Hematopoietic multipotent progenitor cell treated with erythropoietin and hydrocortisone succinate and interleukin-3 and kit ligand, for 17 days (in vitro differentiated cells): ENCODE measurements at regions not wholly inside any gene's neighbourhood (a gene's known extent, or its start where the extent isn't known, plus 50 kb on each side); places are given as distances from the start of the nearest gene placed in this dataset.

Experiments used
- DNase-seq: peaks from one replicate; pipeline ENCODE4 v3.0.0-alpha.2; 2015; ENCODE audit warnings: low spot score

DNA sequence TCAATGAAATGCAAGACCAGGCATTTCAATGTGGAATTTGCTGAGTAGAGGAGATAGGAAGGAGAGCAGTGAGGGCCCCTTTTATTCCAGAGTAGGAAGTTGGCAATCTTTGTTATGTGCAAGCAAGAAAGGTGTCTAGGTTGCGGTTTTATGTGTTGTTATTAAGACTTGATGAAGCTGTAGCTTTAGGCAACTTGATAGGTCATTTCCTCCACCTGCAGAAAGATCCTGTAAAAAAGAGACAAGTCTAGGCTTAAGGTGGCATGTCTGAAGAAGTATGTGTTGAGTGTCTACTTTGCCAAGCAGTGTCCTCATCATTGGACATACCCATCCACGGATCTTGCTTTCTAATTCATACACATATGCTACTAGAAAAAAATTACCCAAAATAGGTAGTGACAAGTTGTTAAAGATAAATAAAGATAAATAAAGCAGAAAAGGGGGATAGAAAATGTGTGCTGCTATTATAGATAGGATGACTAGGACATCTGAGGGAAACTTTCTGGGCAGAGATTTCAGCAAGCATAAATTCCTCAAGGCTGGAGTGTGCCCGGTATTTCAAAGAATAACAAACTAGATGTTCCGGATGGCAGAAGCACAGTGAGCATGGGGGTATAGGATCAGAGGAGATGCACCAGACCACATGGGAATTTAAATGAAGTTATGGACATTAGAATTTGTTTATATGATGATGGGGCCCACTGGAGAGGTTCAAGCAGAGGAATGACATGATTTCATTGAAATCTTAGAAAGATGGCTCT is 335.0 kb downstream of the TGFB2 start:
- DNase-seq = no peak

GRCh38 chr1:218683242-218683641 is 338.1 kb downstream of the TGFB2 start:
- no peak for DNase-seq

DNA sequence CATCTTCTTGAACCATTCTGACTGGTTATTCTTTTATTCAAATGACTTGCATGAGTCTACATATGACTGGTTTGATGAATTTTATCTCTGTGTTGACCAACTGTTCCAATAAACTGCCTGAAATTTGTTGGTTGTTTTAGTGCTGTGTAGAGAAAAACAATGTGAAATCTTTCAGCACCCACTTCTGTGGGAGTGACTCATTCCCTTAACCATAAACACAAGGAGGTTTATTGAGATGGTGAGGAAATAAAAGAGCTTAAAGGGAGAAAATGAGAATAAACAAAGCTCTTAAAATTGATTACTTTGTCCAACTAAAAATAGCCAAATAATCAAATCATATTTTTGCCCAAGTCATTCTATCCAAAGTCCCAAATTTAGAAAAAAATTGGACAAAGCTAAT is 341.1 kb downstream of the TGFB2 start:
- DNase-seq = no peak

DNA sequence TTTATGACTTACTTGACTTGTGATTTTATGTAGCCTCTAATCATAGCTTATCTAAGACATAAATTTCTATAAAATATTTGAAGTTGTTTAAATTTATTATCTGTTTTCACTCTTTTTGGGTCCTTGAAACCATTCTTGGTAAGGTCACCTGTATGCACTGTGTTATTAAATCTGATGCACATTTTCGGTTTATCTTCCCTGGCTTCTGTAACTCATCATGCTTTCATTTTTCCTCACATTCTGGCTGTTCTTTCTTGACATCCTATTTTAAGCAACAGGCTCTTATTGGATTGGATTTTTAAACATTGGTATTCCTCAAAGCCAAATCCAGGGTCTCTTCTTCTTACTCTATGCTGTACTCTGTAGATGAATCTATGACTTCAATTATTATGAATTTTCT is 341.6 kb downstream of the TGFB2 start:
- no peak for DNase-seq

GRCh38 chr1:218692808-218693207 is 347.7 kb downstream of the TGFB2 start:
- DNase-seq = no peak

DNA sequence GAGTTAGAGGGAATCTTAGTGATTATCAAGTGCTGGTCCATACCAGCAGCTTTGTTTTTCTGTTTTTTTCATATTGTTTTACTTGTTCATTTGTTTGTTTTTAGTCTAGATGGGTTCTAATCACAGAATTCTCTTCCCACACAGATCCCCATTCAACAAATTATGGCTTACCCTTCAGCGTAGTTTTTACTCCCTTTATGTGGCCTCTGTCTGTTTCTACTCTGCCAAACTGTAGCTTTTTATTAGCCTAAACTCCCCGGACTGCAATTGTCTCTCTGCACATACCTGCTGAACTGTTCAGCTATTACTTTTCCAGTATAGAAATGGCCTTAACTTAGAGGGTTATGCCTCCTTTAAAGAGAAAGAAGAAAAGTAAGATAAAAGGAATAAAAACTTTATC is 348.5 kb downstream of the TGFB2 start:
- DNase-seq = no peak

- no peak for DNase-seq
Measured at GRCh38 chr1:218694085-218694484, 348.9 kb downstream of the TGFB2 start.

GRCh38 chr1:218694636-218695035 is 349.5 kb downstream of the TGFB2 start:
- DNase-seq = no peak

DNA sequence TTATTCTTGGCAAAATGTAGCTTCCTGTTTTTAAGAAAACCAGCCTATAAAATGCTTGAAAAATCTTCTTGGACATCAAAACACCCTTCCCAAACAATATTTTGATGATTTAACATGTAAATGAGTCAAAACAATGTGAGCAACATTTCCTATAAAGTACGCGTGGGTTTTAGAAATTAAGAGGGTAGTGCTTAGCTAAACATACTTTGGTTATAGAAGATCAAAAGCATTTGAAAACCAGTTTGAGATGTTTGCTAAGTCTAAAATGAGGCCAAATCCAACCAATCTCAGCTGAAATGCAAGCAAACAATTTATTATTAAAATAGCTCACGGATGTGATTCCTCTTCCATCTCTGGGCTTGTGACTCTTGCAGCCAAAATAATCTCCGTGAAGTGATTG is 350.4 kb downstream of the TGFB2 start:
- no peak for DNase-seq

DNA sequence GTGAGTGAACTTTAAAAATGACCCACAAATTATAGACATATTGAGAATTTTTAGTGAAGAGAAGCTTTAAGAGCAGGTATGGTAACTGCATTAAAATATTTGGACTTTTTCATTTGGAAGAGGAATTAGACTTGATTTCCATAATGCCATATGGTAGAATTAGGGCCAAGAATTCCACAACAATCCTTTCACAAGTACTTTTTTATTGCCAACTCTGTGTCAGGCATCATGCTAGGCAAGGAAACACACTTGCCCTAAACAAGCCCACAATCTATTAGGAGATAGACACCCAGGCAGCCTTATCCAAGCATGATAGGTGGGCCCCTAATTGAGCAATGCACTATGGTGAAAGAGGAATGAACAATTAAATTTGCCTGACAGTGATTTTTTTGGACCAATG is 353.0 kb downstream of the TGFB2 start:
- DNase-seq = no peak

DNA sequence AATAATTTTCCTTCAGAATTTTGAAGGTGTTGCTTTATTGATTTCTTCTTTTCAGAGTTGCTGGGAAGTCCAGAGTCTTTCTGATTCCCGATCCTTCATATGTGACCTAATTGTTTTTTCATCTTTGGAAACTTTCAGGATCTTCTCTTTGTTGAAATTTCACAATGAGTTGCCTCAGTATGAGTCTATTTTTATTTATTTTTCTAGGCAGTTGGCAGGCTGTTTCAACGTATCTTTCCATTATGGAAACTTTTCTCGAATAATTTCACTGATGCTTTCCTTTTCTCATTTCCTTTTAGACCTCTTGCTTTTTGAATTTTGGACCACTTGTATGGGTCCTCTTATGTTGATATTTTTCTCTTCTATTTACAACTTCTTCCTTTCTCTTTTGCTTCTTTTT is 354.3 kb downstream of the TGFB2 start:
- DNase-seq = no peak

DNA sequence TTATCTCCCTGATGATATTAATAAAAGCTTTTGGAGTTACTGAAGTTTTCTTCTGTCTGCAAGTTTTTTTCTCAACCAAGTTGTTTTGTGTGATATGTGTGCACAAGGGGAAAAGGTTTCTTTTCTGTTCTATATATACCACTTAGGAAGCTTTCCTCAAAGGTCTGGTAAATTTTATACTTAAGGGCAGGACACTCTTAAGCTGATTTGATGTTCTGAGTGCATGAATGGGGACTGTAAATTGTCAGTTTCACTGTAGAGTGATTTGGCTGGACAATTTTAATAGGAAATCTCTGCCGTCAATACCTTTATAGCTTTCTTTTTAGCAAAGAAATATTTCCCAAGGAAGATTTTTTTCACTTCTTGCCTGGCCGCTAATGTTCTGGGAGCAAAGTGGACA is 354.7 kb downstream of the TGFB2 start:
- no peak for DNase-seq

DNA sequence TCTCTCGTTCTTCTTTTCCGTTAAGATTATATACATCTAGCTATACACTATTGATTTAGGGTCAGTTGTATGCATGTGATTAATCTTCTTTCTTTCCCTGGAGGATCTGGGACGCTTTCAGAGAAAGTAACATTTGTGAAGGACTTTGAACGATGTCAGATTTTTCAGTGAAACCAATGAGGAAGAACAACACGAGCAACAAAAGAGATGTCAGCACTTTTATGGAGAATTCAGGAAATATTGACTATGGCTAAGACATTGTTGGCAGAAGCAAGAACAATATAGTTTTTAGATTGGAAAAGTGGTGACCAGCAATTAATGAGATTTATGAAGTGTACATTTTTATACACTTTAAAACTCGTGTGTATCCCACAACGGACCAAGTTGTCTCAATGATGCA is 355.5 kb downstream of the TGFB2 start:
- no peak for DNase-seq

GRCh38 chr1:218701131-218701530 is 356.0 kb downstream of the TGFB2 start:
- no peak for DNase-seq

DNA sequence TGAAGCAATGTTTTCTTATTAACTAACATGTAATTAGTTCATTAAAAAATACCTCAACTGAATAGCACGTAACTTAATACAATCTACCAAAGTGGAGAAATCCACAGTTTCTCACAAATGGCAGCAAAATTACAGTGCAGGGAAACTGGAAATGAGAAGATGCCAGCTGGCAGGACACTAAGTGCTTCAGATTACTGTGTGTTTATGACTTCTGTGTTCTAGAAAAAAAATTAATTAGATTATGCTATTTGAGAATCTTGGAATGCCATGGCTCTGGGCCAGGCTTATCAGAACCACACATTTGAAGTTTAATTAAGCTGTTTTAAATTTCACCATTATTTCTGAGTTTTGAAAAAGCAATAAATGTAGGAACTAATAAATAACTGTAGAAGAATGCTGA is 357.6 kb downstream of the TGFB2 start:
- DNase-seq = no peak

GRCh38 chr1:218703836-218704235 is 358.7 kb downstream of the TGFB2 start:
- DNase-seq = no peak

DNA sequence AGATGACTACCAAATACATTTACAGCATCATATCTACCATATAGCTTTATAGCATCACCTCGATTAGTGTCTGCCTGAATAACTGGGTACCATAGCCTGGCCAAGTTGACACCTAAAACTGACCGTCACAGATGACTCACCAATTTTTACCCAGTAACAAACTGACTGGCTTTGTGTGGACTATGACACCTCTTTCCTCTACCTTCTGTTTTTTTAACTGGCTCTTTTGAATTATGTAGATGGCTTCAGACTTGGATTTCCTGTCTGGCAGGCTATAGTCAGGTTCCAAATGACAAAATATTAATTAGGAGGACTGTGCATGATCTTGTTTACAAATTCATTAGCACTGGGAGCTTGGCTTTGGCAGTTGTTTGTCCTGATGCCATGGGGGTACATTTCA is 360.3 kb downstream of the TGFB2 start:
- no peak for DNase-seq

GRCh38 chr1:218705911-218706893 is 361.1 kb downstream of the TGFB2 start:
- no peak for DNase-seq

GRCh38 chr1:218711001-218711400 is 365.9 kb downstream of the TGFB2 start:
- no peak for DNase-seq

DNA sequence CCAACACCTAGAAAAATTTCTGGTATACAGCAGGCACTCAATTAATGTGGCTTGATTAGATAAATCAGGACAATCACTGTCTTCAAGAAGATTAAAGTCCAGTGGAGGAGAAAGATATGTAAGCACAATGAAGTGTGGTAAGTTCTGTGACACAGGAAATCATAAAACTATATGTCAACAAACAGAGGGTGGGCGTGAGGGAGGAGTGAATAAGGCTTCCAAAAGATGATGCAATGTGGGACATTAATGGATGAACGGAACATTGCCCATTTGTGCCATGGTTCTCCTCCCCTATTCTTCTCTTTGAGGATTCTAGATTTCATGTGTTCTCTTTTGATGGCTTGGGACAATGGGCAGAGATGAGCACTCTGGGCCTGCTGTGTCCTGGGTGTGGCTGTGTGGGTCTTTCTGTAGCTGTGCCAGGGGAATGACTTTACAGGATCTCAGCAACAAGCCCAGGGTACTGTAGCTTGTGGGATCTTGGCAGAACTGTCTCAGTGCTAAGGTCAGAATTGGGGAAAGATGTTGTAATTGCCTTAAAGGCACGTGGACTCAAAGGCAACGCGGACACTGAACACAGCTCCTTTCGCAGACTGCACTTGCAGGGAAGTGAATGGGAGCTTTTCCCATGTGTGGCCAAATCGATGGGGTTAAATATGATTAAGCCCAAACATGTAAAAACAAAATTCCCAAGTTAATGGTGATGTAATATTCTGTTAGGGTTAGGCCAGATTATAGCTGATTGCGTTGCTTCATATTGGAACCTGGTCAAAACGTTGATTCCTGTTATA is 366.9 kb downstream of the TGFB2 start:
- no peak for DNase-seq

DNA sequence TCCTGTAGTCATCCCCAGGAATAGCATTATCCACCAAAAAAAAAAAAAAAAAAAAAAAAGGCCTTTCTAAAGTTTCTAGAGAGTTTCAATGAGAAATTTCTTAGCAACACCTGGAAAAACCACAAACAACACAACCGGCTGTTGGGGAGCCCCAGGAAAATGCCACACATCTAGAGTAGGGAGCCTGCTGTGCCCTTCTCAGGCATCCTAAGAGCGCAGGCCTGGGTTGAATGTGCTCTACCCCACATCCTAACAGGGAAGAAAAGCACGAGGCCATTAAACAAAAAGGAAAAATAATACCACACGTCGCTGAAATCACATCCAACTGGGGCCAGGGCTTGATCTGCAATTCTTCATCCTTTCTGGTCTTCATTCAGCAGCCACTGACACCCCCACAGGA is 367.5 kb downstream of the TGFB2 start:
- DNase-seq = no peak

DNA sequence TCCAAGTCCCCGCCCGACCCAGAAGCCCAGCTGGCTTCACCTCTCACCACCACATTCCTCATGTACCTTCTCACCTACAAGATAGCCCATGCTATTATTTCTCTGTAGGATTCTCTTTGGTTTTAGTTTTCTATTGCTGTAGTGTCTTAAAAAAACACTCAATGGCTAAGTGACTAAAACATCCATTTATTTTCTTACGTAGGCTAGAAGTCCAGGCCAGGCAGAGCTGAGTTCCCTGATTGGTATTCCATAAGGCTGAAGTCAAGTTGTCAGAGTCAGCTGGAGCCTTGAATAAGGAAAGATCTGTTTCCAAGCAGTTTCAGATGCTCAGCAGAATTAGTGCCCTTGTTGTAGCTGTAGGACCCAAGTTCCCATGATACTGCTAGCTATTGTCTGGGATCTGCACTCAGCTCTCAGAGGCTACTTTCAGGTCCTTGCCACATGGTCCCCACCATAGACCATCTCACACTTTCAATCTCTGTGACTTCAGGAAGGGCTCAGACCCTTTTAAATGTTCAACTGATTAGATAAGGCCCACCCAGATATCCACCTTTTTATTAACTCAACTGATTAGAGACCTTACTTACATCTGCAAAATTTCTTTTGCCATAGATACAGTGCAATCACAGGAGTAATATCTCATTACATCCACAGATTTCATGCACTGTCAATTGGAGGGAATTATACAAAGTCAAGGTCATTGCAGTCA is 371.0 kb downstream of the TGFB2 start:
- DNase-seq = no peak
